GM23338 (cell line): ENCODE measurements at regions not wholly inside any gene's neighbourhood (a gene's known extent, or its start where the extent isn't known, plus 50 kb on each side); places are given as distances from the start of the nearest gene placed in this dataset.

Experiments used
- CREB1 ChIP-seq: fragments of 250-450 bp; sonication (Bioruptor Pico); IDR thresholded peaks from 2 replicates; pipeline ENCODE4 v1.5.0; 2020; ENCODE audit warnings: low read depth, mild to moderate bottlenecking, moderate library complexity
- ETS1 ChIP-seq: IDR thresholded peaks from 2 replicates; pipeline ENCODE4 v1.6.1; 2016; ENCODE audit warnings: antibody characterized with exemption
- EZH2 ChIP-seq: fragments of 200-600 bp; sonication (generic); IDR thresholded peaks from one replicate; pipeline ENCODE4 v1.8.0; 2017; ENCODE audit warnings: antibody characterized with exemption, mild to moderate bottlenecking, low read depth; ENCODE audit not compliant: unreplicated experiment
- EZH2phosphoT487 ChIP-seq: fragments of 200-600 bp; sonication (generic); IDR thresholded peaks from one replicate; pipeline ENCODE4 v1.8.1; 2018; ENCODE audit warnings: antibody characterized with exemption; ENCODE audit not compliant: unreplicated experiment
- JUNB ChIP-seq: IDR thresholded peaks from one replicate; pipeline ENCODE4 v1.6.1; 2016; ENCODE audit warnings: antibody characterized with exemption; ENCODE audit not compliant: unreplicated experiment
- NANOG ChIP-seq: IDR thresholded peaks from 2 replicates; pipeline ENCODE4 v1.6.1; 2016; ENCODE audit warnings: antibody characterized with exemption, borderline replicate concordance
- POLR2AphosphoS5 ChIP-seq: IDR thresholded peaks from 2 replicates; pipeline ENCODE4 v1.6.1; 2016; ENCODE audit warnings: antibody characterized with exemption, low read depth
- STAT1 ChIP-seq: IDR thresholded peaks from one replicate; pipeline ENCODE4 v1.6.1; 2016; ENCODE audit warnings: antibody characterized with exemption; ENCODE audit not compliant: unreplicated experiment
- TF ChIP-seq, protein P1 (sequence below), 2 experiments: fragments of 200-600 bp in 1 of 2; sonication (generic) in 1 of 2; conservative IDR thresholded peaks; 2 replicates each; pipeline versions ENCODE4 v1.5.1 to v1.6.1; 2016 to 2017; ENCODE audit warnings: antibody characterized with exemption in 2 of 2, low read depth in 2 of 2, mild to moderate bottlenecking in 2 of 2, moderate library complexity in 1 of 2

GRCh38 chr17:33377837-33378595 is 84.9 kb upstream of the ASIC2 start:
- TF ChIP-seq, protein P1, sequence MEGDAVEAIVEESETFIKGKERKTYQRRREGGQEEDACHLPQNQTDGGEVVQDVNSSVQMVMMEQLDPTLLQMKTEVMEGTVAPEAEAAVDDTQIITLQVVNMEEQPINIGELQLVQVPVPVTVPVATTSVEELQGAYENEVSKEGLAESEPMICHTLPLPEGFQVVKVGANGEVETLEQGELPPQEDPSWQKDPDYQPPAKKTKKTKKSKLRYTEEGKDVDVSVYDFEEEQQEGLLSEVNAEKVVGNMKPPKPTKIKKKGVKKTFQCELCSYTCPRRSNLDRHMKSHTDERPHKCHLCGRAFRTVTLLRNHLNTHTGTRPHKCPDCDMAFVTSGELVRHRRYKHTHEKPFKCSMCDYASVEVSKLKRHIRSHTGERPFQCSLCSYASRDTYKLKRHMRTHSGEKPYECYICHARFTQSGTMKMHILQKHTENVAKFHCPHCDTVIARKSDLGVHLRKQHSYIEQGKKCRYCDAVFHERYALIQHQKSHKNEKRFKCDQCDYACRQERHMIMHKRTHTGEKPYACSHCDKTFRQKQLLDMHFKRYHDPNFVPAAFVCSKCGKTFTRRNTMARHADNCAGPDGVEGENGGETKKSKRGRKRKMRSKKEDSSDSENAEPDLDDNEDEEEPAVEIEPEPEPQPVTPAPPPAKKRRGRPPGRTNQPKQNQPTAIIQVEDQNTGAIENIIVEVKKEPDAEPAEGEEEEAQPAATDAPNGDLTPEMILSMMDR (conservative IDR thresholded peaks at IDR 0.05; ENCODE audit: low read depth in 2 of 2), result 0 out of 4 replicates have a peak, but pooled peaks of 1 of the 2 experiments have one; percentile 1
- TF ChIP-seq EZH2phosphoT487, result no peak
- TF ChIP-seq STAT1, result no peak
- TF ChIP-seq JUNB, result no peak
- TF ChIP-seq EZH2, result no peak
- no peak for TF ChIP-seq POLR2AphosphoS5
- no peak for TF ChIP-seq NANOG
- TF ChIP-seq ETS1, result no peak
- TF ChIP-seq CREB1 (CRISPR knock-in tag), result no peak
